LNCAP (cell line): ENCODE measurements at regions not wholly inside any gene's neighbourhood (a gene's known extent, or its start where the extent isn't known, plus 50 kb on each side); places are given as distances from the start of the nearest gene placed in this dataset.

Experiments used
- CTCF ChIP-seq: fragments of 450-650 bp; IDR thresholded peaks from 2 replicates; pipeline ENCODE4 v1.5.1; 2017; ENCODE audit warnings: mild to moderate bottlenecking

- TF ChIP-seq CTCF: no peak
Measured at GRCh38 chr2:129302561-129303183, 676.8 kb upstream of the RAB6C start.

DNA sequence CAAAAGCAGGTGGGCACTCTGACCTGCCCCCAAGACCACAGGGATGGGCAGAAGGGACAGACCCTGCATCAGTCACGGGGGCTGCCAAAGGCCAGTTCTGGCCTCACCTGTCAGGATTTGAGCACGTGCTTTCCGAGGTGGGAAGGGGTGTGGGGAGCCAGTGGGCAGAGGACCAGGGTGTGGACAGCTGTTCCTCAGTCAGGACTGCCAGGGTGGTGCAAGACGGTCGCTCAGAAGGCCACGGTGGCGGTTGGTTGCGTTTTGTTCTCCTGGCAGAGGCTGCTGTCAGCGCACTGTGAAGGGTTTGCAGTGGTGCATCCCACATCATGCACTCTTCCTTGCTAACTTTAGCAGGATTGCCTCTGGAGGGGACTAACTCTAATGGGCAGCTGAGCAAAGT is 665.3 kb upstream of the RAB6C start:
- no peak for TF ChIP-seq CTCF

DNA sequence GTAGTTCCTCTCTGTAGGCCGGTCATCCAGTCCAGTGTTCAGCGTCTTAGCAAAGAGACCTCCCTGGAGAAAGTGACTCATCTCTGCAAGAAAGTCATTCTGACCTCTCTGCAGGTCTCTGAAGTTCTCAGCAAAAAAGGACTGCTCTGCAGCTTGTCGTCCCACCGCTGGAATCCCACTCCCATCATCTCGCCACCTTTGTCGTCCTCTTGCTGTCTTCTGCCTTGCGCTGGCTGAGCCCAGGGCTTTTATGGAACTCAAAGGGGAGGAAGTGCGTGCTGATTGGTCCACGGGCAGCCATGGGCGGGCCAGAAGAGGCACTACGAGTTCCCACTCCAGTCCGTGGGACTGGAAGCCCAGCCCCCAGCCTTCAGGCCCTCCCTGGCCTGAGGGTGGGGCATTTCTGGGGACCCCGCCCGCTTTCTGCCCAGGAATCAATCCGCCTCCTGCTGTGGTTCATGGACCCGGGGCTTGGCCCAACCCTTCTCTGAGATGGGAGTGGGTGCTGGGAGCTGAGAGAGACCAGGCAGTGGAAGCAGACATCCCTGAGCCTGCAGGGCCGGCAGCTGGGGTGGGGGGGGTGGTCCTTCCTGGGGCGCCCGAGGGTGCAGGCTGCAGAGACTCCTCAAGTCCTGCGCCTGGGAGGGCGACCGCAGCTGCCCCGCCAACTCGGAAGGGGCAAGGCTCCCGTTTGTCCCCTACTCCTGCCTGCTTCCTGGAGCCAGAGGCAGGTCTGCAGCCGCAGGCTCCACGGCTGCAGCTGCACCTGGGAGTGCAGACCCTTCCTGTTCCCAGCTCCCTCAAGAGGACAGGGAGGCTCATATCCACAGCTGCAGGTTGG is 660.7 kb upstream of the RAB6C start:
- TF ChIP-seq CTCF: no peak

GRCh38 chr2:129319422-129319717 is 660.1 kb upstream of the RAB6C start:
- no peak for TF ChIP-seq CTCF

GRCh38 chr2:129320288-129320687 is 659.2 kb upstream of the RAB6C start:
- no peak for TF ChIP-seq CTCF

- no peak for TF ChIP-seq CTCF
Measured at GRCh38 chr2:129324349-129324748, 655.1 kb upstream of the RAB6C start.

DNA sequence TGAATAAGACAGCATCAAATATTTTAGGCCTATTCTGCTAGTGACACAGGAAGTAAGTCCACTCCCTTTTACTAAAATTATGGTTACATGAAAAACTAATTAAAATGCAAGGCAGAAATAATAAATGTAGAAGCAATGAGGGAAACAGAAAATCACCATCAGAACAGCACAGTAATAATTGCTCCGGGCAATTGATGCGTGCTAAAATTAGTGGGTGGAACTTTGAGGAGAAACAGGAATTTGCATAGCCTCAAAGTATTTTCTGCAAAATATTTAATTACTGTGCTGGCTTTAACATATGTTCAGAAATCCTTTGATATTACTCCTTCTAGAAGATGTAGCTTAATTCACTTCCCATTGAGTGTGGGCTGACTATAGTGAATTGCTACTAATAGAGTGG is 654.3 kb upstream of the RAB6C start:
- no peak for TF ChIP-seq CTCF
